ENCODE measurements at regions not wholly inside any gene's neighbourhood (a gene's known extent, or its start where the extent isn't known, plus 50 kb on each side); places are given as distances from the start of the nearest gene placed in this dataset.
"Not testable (repeated sequence)": the region's sequence is repeated elsewhere in the genome, so short reads cannot be mapped to it uniquely, and the experiment has no call there.

DNA sequence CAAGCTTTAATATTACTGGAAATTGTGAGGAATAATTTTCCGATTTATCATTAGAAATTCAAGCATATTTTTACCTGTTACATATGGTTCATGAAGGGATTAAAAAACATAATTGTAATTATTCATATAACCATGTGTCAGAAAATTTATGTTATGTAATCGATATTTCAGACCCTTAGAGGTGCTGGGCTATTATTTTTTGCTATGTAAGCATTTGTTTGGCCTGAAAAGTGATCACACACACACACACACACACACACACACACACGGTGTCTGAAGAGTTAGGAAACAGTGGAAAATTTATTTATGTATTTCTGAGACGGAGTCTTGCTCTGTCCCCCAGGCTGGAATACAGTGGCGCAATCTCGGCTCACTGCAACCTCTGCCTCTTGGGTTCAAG lies 375.5 kb downstream of the PTH2R start:
- DNase-seq (ENCODE audit: missing footprints) (no peak), ATAC-seq (no peak)
- intact Hi-C loops (cut with DNase I) = no loop called here

DNA sequence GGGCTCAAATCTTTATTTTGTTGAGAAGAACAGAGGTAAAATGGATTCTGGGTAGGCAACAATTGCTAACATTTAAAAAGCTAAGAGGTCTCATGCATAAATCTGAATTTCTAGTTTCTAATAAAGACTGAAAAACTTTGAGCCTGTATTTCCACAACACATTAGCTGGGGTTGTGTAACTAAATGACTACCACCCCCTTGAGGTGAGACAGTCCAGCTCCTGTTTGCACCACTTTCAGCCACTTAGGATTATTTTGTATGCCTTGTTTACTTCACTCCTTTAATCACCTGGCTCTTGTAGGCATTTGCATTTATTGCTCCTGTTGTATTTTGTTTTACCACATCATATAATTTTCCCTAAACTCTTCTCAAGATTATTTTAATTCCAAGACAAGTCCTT lies 376.6 kb downstream of the PTH2R start:
- intact Hi-C loops (cut with DNase I) = no loop called here
- no peak for DNase-seq (ENCODE audit: missing footprints)
- ATAC-seq = no peak

DNA sequence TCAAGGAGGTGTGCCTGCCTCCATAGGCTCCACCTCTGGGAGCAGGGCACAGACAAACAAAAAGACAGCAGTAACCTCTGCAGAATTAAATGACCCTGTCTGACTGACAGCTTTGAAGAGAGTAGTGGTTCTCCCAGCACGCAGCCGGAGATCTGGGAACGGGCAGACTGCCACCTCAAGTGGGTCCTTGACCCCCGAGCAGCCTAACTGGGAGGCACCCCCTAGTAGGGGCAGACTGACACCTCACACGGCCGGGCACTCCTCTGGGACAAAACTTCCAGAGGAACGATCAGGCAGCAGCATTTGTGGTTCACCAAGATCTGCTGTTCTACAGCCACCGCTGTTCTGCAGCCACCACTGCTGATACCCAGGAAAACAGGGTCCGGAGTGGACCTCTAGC lies 378.2 kb downstream of the PTH2R start:
- intact Hi-C loops (cut with DNase I); DNase-seq (ENCODE audit: missing footprints): not testable (repeated sequence)

DNA sequence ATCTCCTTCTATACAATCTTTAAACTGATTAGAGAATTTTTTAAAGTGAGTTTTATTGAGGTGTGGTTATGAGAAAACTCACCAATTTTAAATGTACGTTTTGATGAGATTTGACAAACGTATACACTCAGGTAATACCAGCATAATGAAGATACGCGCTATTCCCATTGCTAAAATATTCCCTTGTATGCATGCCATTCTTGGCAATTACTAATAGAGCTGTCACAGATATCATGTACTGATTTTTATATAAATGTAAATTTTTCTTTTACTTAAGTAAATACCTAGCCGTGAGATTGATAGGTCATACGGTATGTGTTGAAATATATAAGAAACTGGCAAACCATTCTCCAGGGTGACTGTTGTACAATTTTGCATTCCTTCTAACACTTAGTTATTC lies 384.7 kb downstream of the PTH2R start:
- no peak for ATAC-seq
- intact Hi-C loops (cut with DNase I) = no loop called here
- DNase-seq (ENCODE audit: missing footprints) = no peak

More for the DNA sequence above, 378.2 kb downstream of the PTH2R start:
- not testable (repeated sequence) for ATAC-seq

DNA sequence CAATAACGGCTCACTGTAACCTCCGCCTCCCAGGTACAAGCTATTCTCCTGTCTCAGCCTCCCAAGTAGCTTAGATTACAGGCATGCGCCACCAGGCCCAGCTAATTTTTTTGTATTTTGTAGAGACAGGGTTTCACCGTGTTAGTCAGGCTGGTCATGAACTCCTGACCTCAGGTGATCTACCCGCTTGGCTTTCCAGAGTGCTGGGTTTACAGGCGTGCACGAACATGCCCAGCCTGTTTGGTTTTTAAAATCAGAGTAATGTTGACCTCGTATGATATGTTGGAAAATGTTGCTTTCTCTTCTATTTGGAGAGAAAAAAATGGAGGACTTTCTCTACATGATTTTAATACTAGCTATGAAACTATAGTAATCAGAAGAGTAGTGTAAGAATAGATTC lies 386.2 kb downstream of the PTH2R start:
- no peak for DNase-seq (ENCODE audit: missing footprints)
- no peak for ATAC-seq
- intact Hi-C loops (cut with DNase I) = no loop called here

DNA sequence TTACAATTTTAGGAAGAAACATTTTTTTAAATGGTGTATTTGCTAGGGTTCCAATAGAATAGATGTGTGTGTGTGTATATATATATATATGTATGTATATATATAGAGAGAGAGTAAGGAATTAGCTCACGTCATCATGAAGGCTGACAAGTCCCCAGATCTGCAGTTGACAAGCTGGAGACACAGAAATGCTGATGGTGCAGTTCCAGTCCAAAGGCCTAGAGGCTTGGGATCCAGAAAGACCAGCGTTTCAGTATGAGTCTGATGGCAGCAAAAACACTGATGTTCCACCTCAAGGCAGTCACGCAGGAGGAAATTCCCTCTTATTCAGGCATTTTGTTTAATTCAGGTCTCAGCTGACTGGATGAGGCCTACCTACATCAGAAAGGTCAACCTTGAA lies 386.8 kb downstream of the PTH2R start:
- intact Hi-C loops (cut with DNase I) = no loop called here
- no peak for DNase-seq (ENCODE audit: missing footprints)
- ATAC-seq = no peak

DNA sequence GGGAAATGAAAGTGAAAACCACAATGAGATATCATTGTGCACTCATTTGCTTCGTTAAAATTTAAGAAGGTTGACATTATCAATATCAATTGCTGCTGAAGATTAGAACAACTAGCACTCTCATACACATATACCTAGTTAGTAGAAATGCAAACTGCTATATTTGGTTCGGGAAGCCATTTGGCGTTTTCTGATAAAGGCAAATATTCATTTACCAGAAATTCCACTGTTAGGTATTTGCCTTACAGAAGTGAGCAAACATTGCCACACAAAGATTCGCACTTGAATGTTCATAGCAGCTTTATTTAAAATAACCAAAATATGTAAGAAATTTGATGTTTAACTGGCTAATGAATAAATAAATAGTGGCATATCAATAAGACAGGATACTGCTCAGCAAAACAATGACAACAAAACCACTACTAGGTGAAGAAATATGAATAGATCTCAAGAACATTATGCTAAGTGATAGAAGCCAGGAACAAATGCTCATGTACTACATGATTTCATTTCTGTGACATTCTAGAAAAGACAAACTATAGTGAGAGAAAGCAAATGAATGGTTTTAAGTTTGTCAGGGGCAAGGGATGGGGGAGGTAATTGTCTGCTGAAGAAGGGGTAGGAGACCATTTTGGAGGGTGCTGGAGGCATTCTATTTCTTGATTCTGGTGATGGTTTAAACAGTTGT lies 387.8 kb downstream of the PTH2R start:
- intact Hi-C loops (cut with DNase I) = no loop called here

DNA sequence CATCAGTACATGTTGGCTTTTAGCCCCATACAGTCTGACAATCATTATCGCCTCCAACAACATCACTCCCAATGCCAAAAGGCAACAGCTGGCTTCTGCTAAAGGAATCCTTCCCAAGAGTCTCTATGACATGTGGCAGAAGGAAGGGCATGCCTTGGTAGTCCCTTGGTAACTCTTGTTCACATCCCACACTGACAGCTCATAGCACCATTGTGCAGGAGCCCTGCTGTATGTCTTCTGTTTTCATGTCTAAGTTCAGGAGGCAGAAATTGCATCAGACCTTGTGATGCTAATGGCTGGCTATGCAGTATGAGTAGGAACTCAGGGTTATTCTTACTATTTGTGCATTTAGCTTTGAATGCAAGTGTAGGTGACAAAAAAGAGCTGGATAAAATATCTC lies 392.1 kb downstream of the PTH2R start:
- intact Hi-C loops (cut with DNase I) = no loop called here
- no peak for DNase-seq (ENCODE audit: missing footprints)
- ATAC-seq = no peak

More for the DNA sequence above, 387.8 kb downstream of the PTH2R start:
- DNase-seq (ENCODE audit: missing footprints) = no peak
- ATAC-seq = no peak

DNA sequence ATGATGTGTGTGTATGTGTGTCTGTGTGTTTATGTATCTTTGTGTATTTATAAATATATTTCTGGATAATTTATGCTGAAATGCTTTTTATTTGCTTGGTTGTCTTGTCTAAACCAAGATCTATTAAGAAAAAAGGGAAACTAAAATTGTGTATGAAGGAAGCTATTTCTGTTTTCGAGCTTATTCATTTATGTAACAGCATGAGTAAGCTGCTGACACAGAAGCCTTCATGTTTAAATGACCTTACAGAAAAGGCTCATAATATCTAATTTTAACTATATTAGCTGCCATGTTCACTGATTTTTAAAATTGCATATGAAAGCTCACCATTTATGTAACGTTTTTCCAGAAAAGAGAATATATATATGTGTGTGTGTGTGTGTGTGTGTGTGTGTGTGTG lies 392.8 kb downstream of the PTH2R start:
- intact Hi-C loops (cut with DNase I) = no loop called here
- ATAC-seq (no peak), DNase-seq (ENCODE audit: missing footprints) (no peak)

DNA sequence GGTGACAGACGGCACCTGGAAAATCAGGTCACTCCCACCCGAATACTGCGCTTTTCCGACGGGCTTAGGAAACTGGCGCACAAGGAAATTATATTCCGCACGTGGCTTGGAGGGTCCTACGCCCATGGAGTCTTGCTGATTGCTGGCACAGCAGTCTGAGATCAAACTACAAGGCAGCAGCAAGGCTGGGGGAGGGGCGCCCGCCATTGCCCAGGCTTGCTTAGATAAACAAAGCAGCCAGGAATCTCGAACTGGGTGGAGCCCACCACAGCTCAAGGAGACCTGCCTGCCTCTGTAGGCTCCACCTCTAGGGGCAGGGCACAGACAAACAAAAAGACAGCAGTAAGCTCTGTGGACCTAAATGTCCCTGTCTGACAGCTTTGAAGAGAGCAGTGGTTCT lies 394.3 kb downstream of the PTH2R start:
- intact Hi-C loops (cut with DNase I); DNase-seq (ENCODE audit: missing footprints); ATAC-seq: not testable (repeated sequence)

DNA sequence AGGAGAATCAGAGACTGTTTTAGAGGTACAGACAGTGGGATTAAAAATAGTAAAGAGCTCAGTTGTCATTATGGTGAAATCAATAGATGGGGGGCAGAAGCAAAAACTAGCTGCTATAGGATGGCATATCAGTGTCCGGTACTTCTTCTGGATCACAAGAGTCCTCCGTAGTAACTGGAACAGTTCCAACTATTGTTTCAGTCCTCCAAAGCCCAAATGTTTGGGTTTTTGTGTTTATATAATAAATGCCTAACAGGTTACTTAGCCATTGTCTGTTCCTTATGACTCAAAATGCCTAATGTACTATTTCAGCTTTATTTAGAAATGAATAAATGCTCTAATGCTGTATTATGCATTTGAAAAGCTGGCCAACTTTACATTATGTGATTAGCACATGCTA lies 401.2 kb downstream of the PTH2R start:
- intact Hi-C loops (cut with DNase I) = no loop called here
- DNase-seq (ENCODE audit: missing footprints) (no peak), ATAC-seq (no peak)

DNA sequence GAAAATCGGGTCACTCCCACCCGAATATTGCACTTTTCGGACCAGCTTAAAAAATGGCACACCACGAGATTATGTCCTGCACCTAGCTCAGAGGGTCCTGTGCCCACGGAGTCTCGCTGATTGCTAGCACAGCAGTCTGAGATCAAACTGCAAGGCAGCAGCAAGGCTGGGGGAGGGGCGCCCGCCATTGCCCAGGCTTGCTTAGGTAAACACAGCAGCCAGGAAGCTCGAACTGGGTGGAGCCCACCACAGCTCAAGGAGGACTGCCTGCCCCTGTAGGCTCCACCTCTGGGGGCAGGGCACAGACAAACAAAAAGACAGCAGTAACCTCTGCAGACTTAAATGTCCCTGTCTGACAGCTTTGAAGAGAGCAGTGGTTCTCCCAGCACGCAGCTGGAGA lies 405.3 kb downstream of the PTH2R start:
- ATAC-seq; DNase-seq (ENCODE audit: missing footprints); intact Hi-C loops (cut with DNase I): not testable (repeated sequence)

DNA sequence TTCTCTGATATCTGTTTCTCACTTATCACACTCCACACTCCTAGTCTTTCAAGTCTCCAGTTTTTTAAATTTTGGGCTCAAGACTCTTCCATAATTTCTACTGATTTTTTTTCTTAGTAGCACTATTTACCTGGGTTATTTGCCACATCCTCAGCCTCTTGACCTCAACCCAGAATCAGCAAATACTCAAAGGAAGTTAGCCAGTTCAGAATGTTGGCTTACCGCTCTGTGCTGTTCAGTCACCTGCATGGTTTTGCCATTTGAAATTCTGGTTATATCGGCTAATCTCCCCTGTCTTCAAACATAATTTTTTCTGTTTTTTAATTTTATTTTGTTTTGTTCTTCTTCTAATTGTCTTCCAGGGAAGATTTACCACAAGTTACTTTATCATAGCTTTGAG lies 412.6 kb downstream of the PTH2R start:
- ATAC-seq = no peak
- DNase-seq (ENCODE audit: missing footprints) = no peak
- intact Hi-C loops (cut with DNase I) = no loop called here

DNA sequence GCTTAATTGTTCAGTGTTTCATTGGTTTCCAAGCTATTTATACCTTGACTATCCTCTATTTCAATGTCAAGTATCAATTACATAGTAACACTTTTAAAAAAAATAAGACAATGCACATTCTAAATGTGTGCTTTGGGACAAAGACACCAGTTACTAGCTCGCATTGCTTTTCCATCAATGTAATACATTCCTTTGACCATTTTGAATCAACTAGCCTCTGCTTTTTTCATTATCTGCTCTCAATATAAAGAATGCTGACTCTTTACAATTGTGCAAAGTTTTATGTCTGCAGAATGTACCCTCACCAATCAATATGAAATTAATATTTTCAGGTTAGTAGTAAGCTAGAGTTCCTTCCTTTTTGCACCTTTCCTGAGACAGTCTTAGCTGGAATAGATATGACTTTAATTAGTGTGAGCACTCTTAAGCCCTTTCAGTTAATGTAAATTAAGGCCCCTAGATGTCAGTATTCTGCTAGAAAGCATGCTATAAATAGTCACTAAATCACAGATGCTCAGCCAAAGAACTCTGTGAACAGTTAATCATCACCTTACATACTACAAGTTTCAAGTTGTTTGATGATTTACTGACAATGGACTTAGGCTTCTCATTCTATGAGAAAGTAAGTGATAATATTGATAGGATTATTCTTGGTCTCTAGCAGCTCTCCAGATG lies 413.6 kb downstream of the PTH2R start:
- no peak for ATAC-seq
- intact Hi-C loops (cut with DNase I) = no loop called here
- no peak for DNase-seq (ENCODE audit: missing footprints)

DNA sequence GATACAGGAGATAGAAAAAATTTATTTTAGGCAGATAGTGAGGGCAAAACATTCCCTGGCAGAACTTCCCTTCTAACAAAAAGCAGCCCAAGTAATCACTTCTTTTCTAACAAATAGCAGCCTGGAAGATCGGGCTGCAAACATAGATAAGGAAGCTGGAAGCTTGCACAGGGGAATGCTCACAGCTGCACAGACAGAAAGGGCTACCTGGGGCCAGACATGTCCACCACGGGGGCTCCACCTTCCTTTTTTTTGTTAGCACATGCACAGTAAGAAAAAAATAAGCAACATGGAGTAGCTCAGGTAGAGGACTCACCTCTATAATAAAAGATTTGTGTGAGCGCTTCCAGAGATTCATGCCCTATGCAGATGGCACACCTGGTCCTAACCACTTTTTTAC lies 420.5 kb downstream of the PTH2R start:
- DNase-seq (ENCODE audit: missing footprints) (no peak), ATAC-seq (no peak)
- intact Hi-C loops (cut with DNase I) = no loop called here

DNA sequence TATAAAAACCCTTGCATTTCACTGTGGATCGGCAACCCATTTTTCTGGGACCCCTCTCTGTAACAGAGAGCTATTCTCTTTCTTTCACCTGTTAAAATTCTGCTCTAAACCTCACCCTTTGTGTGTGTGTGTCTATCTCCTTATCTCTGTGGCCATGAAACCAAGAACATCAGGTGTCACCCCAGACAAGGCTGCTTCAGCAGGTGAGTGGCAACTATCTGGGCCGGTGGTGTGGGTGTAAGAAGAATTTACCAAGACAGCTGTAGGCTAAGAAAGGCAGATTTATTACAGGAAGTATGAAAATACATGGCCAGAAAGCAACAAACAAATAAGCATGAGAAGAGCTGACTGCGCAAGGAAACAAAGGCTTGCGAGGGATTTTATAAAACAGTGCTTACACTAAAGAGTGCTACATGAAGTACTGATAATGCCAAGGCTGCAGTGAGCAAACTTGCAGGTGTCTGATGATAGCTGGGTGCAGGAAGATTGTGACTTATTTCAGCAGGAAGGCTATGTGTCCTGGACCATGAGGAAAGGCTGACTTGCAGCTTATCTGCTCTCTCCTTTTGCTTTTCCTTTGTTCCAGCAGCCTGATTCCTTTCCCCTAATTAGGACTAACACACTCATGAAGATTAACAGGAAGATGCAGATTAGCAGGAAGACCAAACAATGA lies 421.1 kb downstream of the PTH2R start:
- intact Hi-C loops (cut with DNase I) = no loop called here
- DNase-seq (ENCODE audit: missing footprints) (no peak), ATAC-seq (no peak)

DNA sequence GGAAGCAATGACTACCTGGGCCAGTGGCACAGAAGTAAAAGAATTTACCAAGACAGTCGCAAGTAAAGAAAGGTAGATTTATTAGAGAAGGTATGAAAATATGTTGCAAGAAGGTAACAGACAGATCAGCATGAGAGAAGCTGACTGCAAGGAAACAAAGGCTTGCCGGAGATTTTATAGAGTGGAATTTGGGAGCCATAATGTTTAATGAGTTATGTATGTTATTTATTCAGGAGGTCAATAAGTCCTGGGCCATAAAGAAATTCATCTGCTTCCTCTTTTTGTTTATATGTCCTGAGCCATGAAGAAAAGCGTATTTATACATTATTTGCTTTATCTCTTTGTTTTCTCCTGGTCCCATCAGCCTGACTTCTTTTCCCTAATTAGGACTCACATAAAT lies 423.6 kb downstream of the PTH2R start:
- intact Hi-C loops (cut with DNase I) = no loop called here
- DNase-seq (ENCODE audit: missing footprints) = no peak
- no peak for ATAC-seq

DNA sequence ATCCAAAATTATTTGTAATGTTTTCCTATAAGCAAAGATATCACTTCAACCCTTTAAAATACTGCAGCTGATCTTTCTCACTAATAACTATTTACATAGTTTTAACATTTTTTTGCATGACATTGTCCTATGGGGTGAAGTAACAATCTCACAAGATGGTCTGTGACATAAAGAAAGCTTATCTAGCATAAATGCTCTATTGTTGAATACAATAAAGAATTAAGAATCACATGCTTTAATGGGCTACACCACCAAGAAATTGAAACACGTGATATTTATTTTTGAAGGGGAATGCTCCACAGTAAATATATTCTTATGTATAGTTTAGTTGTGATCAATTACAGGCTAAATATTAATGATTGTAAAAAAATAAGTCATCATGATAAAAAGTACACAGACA lies 441.1 kb downstream of the PTH2R start:
- ATAC-seq = no peak
- intact Hi-C loops (cut with DNase I) = no loop called here
- DNase-seq (ENCODE audit: missing footprints) = no peak

DNA sequence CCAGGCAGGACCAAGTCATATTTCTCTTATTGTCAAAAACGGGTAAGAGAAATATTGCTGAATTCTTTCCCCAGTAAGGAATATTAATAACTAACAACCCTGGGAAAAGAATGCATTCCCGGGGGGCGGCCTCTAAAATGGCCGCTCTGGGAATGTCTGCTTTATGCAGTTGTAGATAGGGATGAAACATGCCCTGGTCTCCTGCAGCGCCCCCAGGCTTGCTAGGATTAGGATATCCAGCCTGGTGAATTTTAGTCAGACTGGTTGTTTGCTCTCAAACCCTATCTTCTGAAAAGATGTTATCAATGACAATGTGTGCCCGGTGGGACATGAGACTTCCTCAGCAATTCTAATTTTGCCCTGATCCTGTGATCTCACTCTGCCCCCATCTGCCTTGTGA lies 448.1 kb downstream of the PTH2R start:
- ATAC-seq (no peak), DNase-seq (ENCODE audit: missing footprints) (no peak)
- intact Hi-C loops (cut with DNase I) = no loop called here

DNA sequence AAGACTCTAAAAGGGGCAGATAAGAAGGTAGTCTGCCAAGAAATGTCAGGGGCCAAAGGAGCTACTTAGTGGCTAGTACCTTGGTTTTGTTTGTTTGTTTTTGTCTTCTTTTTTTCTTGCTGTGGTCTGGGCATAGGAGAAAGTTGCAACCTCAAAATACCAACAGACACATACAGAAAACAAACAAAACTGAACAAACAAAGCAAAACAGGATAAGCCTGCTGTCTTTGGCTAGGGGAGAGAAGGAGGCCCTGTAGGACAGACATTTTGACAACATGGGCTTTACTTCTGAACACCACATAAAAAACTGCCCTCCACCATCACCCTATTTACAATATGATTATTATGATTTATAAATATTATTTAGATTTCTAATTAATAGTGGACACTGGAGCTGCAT lies 460.8 kb downstream of the PTH2R start:
- DNase-seq (ENCODE audit: missing footprints) = no peak
- ATAC-seq = no peak
- intact Hi-C loops (cut with DNase I) = no loop called here
